ENCODE measurements at regions not wholly inside any gene's neighbourhood (a gene's known extent, or its start where the extent isn't known, plus 50 kb on each side); places are given as distances from the start of the nearest gene placed in this dataset.

DNA sequence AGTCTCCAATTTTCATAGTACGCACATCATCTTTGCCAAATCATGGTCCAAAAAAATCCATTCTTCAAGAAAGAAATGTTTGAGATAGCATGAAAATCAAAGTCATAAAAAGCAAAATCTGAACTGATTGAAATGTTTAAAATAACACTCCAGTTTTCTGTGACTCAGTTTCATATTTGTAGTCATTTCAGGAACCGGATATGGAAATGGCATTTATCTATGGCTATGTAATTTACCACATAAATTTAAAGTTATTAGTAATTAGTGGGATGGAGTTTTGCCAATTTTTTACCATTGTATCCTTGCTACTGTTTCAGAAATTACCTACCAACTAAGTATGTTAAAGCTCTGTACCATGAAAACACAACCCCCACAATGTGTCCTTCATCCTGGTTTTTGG, 456.6 kb upstream of the ACVR2A start:
- no peaks in the 10 kb centered on the region for H3K36me3 ChIP-seq
- no peak for TF ChIP-seq POLR2A (IDR thresholded peaks at IDR 0.05)
- TF ChIP-seq, protein P1, sequence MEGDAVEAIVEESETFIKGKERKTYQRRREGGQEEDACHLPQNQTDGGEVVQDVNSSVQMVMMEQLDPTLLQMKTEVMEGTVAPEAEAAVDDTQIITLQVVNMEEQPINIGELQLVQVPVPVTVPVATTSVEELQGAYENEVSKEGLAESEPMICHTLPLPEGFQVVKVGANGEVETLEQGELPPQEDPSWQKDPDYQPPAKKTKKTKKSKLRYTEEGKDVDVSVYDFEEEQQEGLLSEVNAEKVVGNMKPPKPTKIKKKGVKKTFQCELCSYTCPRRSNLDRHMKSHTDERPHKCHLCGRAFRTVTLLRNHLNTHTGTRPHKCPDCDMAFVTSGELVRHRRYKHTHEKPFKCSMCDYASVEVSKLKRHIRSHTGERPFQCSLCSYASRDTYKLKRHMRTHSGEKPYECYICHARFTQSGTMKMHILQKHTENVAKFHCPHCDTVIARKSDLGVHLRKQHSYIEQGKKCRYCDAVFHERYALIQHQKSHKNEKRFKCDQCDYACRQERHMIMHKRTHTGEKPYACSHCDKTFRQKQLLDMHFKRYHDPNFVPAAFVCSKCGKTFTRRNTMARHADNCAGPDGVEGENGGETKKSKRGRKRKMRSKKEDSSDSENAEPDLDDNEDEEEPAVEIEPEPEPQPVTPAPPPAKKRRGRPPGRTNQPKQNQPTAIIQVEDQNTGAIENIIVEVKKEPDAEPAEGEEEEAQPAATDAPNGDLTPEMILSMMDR (IDR thresholded peaks at IDR 0.05), result no peak
- no peak for DNase-seq
- no peaks in the 10 kb centered on the region for H3K9me3 ChIP-seq
- no peak overlapping the region for H3K4me3 ChIP-seq
- no peaks in the 10 kb centered on the region for H3K27me3 ChIP-seq
- no peak overlapping the region for H3K27ac ChIP-seq
- no peaks in the 10 kb centered on the region for H3K4me1 ChIP-seq

DNA sequence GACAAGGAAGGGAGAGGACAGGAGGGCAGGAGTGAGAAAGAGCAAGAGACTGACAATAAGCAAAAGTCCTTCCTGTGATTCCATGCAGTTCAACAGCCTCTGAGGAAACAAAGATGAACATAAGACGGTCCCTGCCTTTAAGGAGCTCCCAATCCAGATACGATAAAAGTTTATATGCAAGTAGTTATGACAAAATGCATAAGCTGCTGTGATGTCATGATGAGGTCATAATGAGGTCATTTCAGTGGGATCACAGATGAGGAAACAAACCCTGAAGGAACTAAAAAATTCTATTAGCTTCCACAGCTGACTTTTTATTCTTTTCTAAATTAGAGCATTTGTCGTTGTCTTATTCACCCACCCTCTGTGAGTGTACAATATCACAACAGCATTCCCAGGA, 458.5 kb upstream of the ACVR2A start:
- H3K36me3 ChIP-seq, result no peaks in the 10 kb centered on the region

DNA sequence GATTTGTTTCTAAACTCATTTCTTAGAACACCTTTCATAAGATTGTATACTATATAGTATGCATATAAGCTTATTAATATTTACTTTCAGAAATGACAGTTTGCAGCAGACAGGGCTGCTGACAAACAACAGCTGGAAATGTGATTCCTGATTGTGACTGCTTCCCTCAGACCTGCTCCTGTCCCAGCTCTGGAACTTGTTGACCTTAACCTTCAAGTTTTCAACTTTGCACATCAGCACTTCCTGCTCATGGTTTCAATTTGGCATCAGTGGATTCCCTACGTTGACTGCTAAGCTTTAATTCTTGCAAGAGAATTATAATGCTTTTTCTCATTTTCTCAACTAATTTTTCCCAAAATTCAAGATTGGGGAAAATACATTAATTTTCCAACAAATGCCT, 459.2 kb upstream of the ACVR2A start:
- Histone ChIP-seq H3K4me3 (no peak overlapping the region), H3K27ac (no peak overlapping the region), H3K27me3 (no peaks in the 10 kb centered on the region), H3K4me1 (no peaks in the 10 kb centered on the region), H3K36me3 (no peaks in the 10 kb centered on the region), H3K9me3 (no peaks in the 10 kb centered on the region)
- no peak for DNase-seq
- TF ChIP-seq POLR2A (IDR thresholded peaks at IDR 0.05), result no peak
- TF ChIP-seq, protein P1 (IDR thresholded peaks at IDR 0.05), result no peak

More for the DNA sequence above, 458.5 kb upstream of the ACVR2A start:
- no peak for TF ChIP-seq POLR2A (IDR thresholded peaks at IDR 0.05)
- TF ChIP-seq, protein P1 (IDR thresholded peaks at IDR 0.05), result no peak
- H3K9me3 ChIP-seq, result no peaks in the 10 kb centered on the region
- no peak overlapping the region for H3K27ac ChIP-seq
- DNase-seq, result no peak
- no peak overlapping the region for H3K4me3 ChIP-seq
- H3K4me1 ChIP-seq, result no peaks in the 10 kb centered on the region
- no peaks in the 10 kb centered on the region for H3K27me3 ChIP-seq

DNA sequence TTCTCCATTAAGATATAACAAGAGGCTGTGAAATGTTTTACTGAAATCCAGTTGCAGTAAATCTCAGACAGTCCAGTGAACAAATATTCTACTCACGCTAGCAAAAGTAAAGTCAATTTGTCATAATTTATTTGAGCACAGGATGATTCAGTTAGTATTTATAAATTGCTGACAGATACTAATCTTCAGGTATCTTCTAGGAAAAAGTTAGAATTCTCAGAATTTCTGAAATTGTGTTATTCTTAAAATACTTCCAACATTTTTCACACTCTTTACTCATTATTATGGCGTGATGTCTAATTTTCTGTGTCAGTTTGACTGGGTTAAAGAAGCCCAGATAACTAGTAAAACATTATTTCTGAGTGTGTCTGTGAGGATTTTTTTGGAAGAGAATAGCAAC, 460.2 kb upstream of the ACVR2A start:
- Histone ChIP-seq H3K9me3 (no peaks in the 10 kb centered on the region), H3K27ac (no peak overlapping the region), H3K4me3 (no peak overlapping the region), H3K36me3 (no peaks in the 10 kb centered on the region), H3K4me1 (no peaks in the 10 kb centered on the region), H3K27me3 (no peaks in the 10 kb centered on the region)
- no peak for DNase-seq
- no peak for TF ChIP-seq POLR2A (IDR thresholded peaks at IDR 0.05)
- TF ChIP-seq, protein P1 (IDR thresholded peaks at IDR 0.05), result no peak

DNA sequence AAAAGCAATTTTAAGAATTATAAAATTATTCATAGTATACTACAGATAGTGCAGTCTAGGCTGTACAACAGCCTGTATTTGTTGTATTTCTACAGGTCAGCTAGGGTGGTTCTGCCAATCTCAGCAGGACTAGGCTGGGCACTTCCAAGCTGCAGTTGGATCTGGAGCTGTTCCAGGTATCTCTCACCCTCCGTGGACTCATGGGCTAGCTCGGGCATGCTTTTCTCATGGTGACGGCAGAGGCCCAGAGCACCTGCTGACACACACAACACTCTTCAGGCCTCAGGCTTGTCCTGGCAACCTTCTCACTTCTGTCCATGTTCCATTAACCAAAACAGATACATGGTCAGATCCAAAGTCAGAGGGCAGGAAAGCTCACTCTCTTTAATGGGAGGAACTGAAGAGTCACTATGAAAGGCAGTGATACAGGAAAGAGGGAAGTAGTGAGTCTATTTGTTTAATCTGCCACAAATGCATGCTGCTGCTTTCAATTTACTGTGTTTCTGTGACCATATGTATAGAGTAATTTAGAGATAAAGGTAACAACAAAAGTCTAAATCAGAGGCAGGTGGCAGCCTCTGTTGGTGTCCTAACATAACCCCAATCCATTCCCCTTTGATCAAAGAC, 462.4 kb upstream of the ACVR2A start:
- H3K4me1 ChIP-seq, result no peaks in the 10 kb centered on the region
- no peaks in the 10 kb centered on the region for H3K27me3 ChIP-seq
- H3K36me3 ChIP-seq, result no peaks in the 10 kb centered on the region
- no peaks in the 10 kb centered on the region for H3K9me3 ChIP-seq
- TF ChIP-seq, protein P1 (IDR thresholded peaks at IDR 0.05), result no peak
- TF ChIP-seq POLR2A (IDR thresholded peaks at IDR 0.05), result no peak
- DNase-seq, result peak in 2 of 3 donors; percentile 48 to 51
- no peak overlapping the region for H3K4me3 ChIP-seq
- no peak overlapping the region for H3K27ac ChIP-seq

DNA sequence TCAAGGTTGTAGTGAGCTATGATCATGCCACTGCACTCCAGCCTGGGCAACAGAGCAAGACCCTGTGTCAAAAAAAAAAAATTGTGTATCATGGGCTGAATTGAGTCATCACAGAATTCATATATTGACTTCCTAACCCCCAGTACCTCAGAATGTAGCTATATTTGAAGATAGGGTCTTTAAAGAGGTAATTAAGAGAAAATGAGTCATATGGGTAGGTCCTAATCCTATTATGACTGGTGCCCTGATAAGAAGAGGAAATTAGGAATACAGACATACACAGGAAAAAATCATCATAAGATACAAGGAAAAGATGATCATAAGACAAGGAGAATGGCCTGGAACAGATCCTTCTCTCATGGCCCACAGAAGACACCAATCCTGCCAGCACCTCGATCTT, 466.4 kb upstream of the ACVR2A start:
- TF ChIP-seq, protein P1 (IDR thresholded peaks at IDR 0.05), result no peak
- no peak for TF ChIP-seq POLR2A (IDR thresholded peaks at IDR 0.05)
- no peak overlapping the region for H3K27ac ChIP-seq
- peaks cover 0 to 8% (median 0%) of the 10 kb centered on the region in 4 donors for H3K4me1 ChIP-seq
- no peaks in the 10 kb centered on the region for H3K27me3 ChIP-seq
- no peak overlapping the region for H3K4me3 ChIP-seq
- no peak for DNase-seq
- no peaks in the 10 kb centered on the region for H3K9me3 ChIP-seq
- H3K36me3 ChIP-seq, result no peaks in the 10 kb centered on the region

Measured in Peyer's patch (tissue), 4 donors.